UCSD-AML1 (cell line): ENCODE measurements at regions not wholly inside any gene's neighbourhood (a gene's known extent, or its start where the extent isn't known, plus 50 kb on each side); places are given as distances from the start of the nearest gene placed in this dataset.
"Not testable (repeated sequence)": the region's sequence is repeated elsewhere in the genome, so short reads cannot be mapped to it uniquely, and the experiment has no call there.

Source experiments
- DNase-seq: peaks from one replicate; lab custom pipeline; 2025; ENCODE audit not compliant: unreplicated experiment; lab: John Stamatoyannopoulos, UW

GRCh38 chr9:78663369-78663768 is 366.4 kb downstream of the PSAT1 start:
- DNase-seq, result no peak

GRCh38 chr9:78664370-78664769 is 367.4 kb downstream of the PSAT1 start:
- DNase-seq, result no peak

GRCh38 chr9:78666818-78667414 is 370.0 kb downstream of the PSAT1 start:
- DNase-seq, result no peak

DNA sequence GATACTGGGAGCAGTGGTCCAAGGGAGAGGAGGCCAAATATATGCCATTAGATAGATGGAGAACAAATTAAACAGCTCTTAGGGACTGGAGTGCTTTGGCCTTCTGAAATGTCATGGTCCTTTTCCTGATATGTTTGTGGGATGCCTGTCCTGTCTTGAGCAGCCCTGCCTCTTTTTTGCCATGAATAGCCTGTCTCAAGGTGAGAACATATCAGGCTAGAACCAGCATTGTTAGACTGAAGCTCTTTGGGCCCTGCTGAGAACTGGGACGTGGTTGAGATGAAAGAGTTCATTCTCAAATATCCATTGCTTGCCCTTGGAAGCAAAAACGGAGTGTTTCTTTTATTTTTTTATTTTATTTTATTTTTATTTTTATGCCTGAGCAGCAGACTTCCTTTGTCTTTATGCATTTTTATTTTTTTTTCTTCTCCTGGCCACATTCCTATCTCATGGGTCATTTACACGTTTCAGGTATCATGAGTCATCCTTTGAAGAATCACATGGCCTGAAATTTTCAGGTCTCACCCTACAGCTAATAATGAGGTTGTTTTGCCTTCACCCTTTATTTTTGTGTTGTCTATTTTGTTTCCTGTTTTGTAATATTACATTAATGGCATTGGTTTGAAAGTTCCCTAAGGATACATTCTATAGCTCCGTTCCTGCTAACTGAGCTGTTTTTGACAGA is 371.4 kb downstream of the PSAT1 start:
- no peak for DNase-seq

DNA sequence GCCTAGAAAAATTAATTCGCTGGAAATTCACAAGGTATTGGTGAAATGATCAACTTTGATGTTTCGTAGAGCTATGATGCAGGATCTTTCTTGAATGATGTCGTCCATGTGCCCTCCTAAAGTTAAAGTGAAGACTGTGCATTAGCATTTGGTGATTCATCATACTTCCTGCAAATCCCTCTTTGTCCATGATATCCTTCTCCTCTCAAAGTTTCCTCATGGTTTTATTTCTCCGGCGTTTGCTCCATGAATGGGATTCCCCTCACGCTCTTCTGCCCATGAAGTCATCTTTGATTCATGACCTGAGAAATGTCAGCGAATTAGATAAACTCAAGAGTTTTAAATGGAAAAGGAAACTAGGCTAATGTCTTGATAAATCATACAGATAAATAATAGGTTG is 372.7 kb downstream of the PSAT1 start:
- DNase-seq, result no peak

DNA sequence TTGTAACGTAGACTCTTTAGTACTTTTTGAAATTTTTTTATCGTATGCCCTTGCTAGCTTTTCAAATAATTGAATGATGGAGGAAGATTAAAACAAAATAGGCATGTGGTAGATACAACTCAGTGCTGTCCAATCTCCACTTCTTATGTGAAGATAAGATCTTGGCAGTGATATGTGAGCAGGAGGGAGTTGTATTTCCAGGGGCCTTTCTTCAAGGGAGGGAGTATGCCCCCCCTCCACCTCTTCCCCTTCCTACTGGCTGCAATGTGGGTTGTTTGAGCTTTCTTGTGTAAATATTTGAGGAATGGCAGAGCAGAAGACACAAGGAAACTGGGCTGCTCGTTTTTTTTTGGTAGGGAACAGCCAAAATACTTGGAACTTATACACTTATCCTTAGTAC is 374.9 kb downstream of the PSAT1 start:
- no peak for DNase-seq

DNA sequence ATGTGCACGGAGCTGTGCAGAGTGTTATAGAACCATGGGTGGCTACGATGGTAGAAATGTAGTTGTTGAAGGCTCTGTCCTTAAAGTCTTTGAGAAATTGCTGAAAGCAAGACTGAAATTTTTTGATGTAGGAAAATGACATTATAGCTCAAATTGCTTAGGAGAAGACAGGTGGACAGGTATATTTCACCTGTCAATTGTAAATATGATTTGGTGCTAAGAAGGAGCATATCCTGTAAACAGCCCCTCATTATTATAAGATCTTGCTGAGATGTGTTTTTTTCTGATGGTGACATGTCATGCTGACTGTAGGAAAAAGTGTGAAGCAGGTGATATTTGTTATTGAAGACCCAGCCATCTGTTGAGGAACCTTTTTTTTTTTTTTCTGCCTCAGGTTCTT is 377.9 kb downstream of the PSAT1 start:
- no peak for DNase-seq

- DNase-seq, result no peak
These were observed 379.1 kb downstream of the PSAT1 start for GRCh38 chr9:78676009-78676408.

- no peak for DNase-seq
These were observed 379.7 kb downstream of the PSAT1 start for GRCh38 chr9:78676623-78677022.

- DNase-seq, result no peak
These were observed 380.4 kb downstream of the PSAT1 start for GRCh38 chr9:78677326-78677725.

DNA sequence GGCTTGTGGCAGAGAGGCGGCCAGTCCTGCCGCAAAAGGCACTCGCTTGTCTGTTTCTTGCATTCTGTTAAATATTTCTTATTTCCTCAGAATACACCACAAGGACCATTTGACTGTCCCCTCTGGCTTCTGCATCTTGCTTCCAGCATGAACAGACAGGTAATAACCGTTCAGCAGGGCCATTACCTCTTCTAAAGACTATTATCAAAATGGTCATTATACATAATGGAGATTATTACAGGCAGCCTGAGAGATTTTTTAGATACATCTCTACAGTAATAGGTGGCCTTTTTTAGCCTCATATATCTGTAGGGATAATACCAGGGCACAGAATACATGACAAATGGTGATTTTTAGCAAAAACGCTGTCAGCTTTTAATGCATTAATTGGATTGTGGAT is 382.0 kb downstream of the PSAT1 start:
- DNase-seq, result no peak

DNA sequence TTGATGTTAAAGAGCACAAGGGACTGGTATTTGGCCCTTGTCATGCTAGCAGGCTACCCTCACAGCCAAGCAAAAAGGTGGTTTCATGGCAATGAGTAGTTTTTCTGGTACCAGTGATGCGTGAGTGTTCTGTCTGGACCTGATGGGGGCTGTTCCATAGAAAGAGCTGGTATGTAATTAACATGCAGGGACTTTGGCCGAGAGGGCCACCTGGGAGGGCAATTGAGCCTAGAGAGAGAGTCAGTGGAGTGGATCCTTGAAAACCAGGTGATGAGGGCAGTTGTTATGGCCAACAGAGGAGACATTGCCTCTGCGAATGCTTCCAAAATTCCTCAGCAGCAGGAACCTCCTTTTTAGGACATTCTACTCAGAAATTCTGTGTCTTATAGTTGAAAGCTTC is 383.3 kb downstream of the PSAT1 start:
- no peak for DNase-seq

GRCh38 chr9:78682216-78682615 is 385.3 kb downstream of the PSAT1 start:
- no peak for DNase-seq

DNA sequence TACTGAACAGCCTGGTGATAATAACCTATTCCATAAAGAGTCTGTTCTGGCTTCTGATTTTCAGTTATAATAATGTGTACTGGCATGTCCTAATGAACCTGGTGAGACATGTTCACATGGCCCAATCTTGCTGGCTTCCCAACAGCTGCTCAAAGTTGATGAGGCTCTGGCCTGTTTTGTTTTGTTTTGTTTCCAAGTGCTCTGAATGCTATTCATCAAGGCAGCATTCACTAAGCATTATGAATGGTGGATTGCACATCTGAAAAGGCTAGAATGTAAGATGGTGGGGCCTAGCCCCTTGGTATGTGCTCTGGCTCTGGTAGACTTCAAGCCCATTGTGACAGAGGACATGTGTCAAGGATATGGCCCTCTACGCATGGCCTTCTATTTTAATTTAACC is 388.5 kb downstream of the PSAT1 start:
- DNase-seq, result no peak

GRCh38 chr9:78688796-78689195 is 391.9 kb downstream of the PSAT1 start:
- DNase-seq, result no peak

DNA sequence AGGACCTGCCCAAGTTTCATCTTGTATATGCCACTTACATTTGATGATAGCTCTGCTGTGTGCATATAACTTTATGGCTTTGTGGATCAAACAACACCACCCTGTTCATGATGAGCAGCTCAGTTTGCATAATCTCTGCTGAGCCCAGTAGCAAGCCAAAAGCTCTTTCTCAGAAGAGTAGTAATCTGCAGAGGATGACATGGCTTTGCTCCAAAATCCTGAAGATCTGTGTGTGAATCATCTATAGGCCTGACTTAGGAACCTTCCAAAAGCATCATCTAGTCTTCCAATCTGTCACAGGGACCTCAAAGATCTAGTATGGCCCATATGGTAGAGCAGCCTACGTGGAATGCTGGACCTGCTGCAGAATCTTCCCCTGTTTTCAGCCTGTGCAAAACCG is 394.6 kb downstream of the PSAT1 start:
- no peak for DNase-seq

GRCh38 chr9:78692871-78693270 is 395.9 kb downstream of the PSAT1 start:
- no peak for DNase-seq

DNA sequence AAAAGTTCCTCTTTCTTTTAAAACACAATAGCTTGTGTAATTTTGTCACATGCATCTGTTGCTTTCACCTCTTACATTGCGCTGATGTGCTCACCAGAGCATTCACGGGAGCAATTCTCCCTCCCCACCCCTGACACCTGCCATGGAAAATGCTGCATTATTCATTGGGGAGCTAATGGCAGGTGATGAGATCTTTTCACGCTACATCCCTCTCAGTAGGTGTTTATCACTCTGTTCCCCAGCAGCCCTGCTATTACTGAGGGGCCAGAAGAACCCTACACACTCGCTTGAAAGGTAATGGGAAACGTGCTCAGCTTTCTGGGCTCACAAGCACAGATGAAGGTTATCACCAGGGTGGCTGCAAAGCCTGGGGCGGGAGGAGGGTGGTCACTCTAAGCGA is 398.0 kb downstream of the PSAT1 start:
- no peak for DNase-seq

GRCh38 chr9:78695519-78695918 is 398.6 kb downstream of the PSAT1 start:
- DNase-seq, result no peak

DNA sequence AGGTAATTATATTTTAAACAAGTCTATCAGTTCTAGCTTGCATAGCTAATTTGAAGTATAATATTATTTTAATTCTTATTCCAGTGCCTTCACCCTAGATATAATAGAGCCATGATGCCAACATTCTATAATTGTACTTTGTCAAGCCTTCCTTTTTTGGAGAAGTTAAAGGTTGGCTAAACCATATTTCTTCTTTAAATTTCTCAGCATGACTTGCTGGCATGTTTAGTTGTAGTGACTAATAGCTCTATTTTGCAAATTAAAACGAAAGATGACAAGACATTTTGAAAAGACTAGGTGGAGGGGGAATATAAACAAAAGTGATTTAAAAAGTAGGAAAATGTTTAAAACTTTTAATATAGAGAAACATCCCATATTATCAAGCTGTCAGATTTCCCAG is 400.7 kb downstream of the PSAT1 start:
- DNase-seq, result no peak

DNA sequence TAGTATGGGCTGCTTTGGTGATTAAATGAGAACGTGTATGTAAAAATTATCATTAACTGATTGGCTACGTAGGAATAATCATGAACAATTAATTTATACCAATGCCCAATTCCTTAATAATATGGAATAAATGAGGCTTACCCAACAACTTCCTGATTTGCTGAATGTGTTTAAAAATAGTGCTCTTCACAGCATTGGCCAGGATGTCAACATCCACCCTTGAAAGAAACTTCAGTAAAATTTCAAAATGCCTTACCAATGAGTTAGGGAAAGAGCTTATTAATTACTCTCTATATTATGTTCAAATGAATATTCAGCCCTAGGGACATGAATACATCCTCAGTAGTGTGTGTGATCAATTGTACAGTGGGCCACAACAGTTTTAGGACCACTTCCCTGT is 401.4 kb downstream of the PSAT1 start:
- no peak for DNase-seq

GRCh38 chr9:78699217-78699616 is 402.3 kb downstream of the PSAT1 start:
- not testable (repeated sequence) for DNase-seq

GRCh38 chr9:78704153-78704552 is 407.2 kb downstream of the PSAT1 start:
- DNase-seq, result peak; percentile 30
